Head of caudate nucleus (tissue), 42 donors: ENCODE measurements at regions not wholly inside any gene's neighbourhood (a gene's known extent, or its start where the extent isn't known, plus 50 kb on each side); places are given as distances from the start of the nearest gene placed in this dataset.
A peak's percentile ranks its signal among the peaks of the same experiment; 100 is the strongest.
"Not testable (repeated sequence)": the region's sequence is repeated elsewhere in the genome, so short reads cannot be mapped to it uniquely, and the experiment has no call there.

Experiments used
- DNase-seq, 42 donors: peaks; one replicate each; pipeline versions ENCODE4 v3.0.0 to v3.0.0-alpha.2; 2020 to 2021; ENCODE audit warnings: mixed read lengths in 7 of 42
- intact Hi-C: fragments of 100-400 bp; cut with DNase I; formaldehyde crosslinking; loops from one replicate; pipeline ENCODE4 v1.15.0; 2022

- DNase-seq, result no peak
- intact Hi-C loops, result no loop called here
Measured at GRCh38 chr20:55472704-55473103, 532.6 kb downstream of the CBLN4 start.

- DNase-seq, result no peak
- intact Hi-C loops, result no loop called here
Measured at GRCh38 chr20:55471052-55472006, 534.0 kb downstream of the CBLN4 start.

GRCh38 chr20:55469074-55469473, 536.2 kb downstream of the CBLN4 start:
- intact Hi-C loops, result no loop called here
- DNase-seq, result no peak

GRCh38 chr20:55461519-55461918, 543.8 kb downstream of the CBLN4 start:
- DNase-seq, result no peak
- intact Hi-C loops, result no loop called here

- no peak for DNase-seq
- intact Hi-C loops, result no loop called here
Measured at GRCh38 chr20:55456316-55456940, 548.9 kb downstream of the CBLN4 start.

- DNase-seq, result no peak
- intact Hi-C loops, result no loop called here
Measured at GRCh38 chr20:55449091-55449490, 556.2 kb downstream of the CBLN4 start.

GRCh38 chr20:55446301-55446700, 559.0 kb downstream of the CBLN4 start:
- DNase-seq, result no peak
- intact Hi-C loops, result no loop called here

- DNase-seq, result no peak
- intact Hi-C loops, result no loop called here
Measured at GRCh38 chr20:55439070-55439469, 566.2 kb downstream of the CBLN4 start.

GRCh38 chr20:55437798-55438415, 567.4 kb downstream of the CBLN4 start:
- peak in 1 of 42 donors; percentile 19 for DNase-seq

GRCh38 chr20:55424968-55425367, 580.4 kb downstream of the CBLN4 start:
- no peak for DNase-seq
- intact Hi-C loops, result no loop called here

More at GRCh38 chr20:55437798-55438415, 567.4 kb downstream of the CBLN4 start:
- intact Hi-C loops, result no loop called here

GRCh38 chr20:55424476-55424875, 580.8 kb downstream of the CBLN4 start:
- intact Hi-C loops, result no loop called here

GRCh38 chr20:55417836-55418235, 587.5 kb downstream of the CBLN4 start:
- intact Hi-C loops, result loop anchor here (10.0 kb wide), 1 partner anchor 767 kb away; no protein-coding TSS in a partner anchor
- DNase-seq, result no peak

More at GRCh38 chr20:55424476-55424875, 580.8 kb downstream of the CBLN4 start:
- no peak for DNase-seq

- DNase-seq, result peak in 1 of 42 donors; percentile 6
- intact Hi-C loops, result loop anchor here (10.0 kb wide), 1 partner anchor 769 kb away; no protein-coding TSS in a partner anchor
Measured at GRCh38 chr20:55415567-55416142, 589.7 kb downstream of the CBLN4 start.

GRCh38 chr20:55412508-55412907, 592.8 kb downstream of the CBLN4 start:
- intact Hi-C loops, result loop anchor here (10.0 kb wide), 1 partner anchor 772 kb away; no protein-coding TSS in a partner anchor
- DNase-seq, result not testable (repeated sequence)

GRCh38 chr20:55406891-55407290, 598.4 kb downstream of the CBLN4 start:
- no peak for DNase-seq
- intact Hi-C loops, result no loop called here

GRCh38 chr20:55394592-55394991, 610.7 kb downstream of the CBLN4 start:
- intact Hi-C loops, result no loop called here
- DNase-seq, result no peak

GRCh38 chr20:55390791-55391190, 614.5 kb downstream of the CBLN4 start:
- DNase-seq, result no peak
- intact Hi-C loops, result no loop called here

GRCh38 chr20:55386686-55387085, 618.6 kb downstream of the CBLN4 start:
- no peak for DNase-seq
- intact Hi-C loops, result no loop called here

- no peak for DNase-seq
- intact Hi-C loops, result no loop called here
Measured at GRCh38 chr20:55375920-55376319, 629.4 kb downstream of the CBLN4 start.
